Endodermal cell (in vitro differentiated cells): ENCODE measurements at regions not wholly inside any gene's neighbourhood (a gene's known extent, or its start where the extent isn't known, plus 50 kb on each side); places are given as distances from the start of the nearest gene placed in this dataset.

ENCODE experiments used
- DNase-seq: peaks from one replicate; pipeline ENCODE4 v3.0.0-alpha.2; 2017
- H3K27ac ChIP-seq: 2 replicates; pipeline ENCODE4 v1.5.1; 2013; ENCODE audit warnings: mild to moderate bottlenecking, low read depth, low read length, moderate library complexity
- H3K27me3 ChIP-seq: 2 replicates; pipeline ENCODE4 v1.6.1; 2013; ENCODE audit warnings: mild to moderate bottlenecking, low read length, moderate library complexity; ENCODE audit not compliant: insufficient read depth, control insufficient read depth, poor library complexity, severe bottlenecking
- H3K36me3 ChIP-seq: 2 replicates; pipeline ENCODE4 v1.7.0; 2013; ENCODE audit warnings: mild to moderate bottlenecking, low read length, moderate library complexity; ENCODE audit not compliant: control insufficient read depth, insufficient read depth
- H3K4me1 ChIP-seq: one replicate; pipeline ENCODE4 v1.7.0; 2013; ENCODE audit warnings: low read length; ENCODE audit not compliant: control insufficient read depth, insufficient read depth
- H3K4me3 ChIP-seq: 2 replicates; pipeline ENCODE4 v1.5.1; 2013; ENCODE audit warnings: mild to moderate bottlenecking, low read length, moderate library complexity
- H3K9ac ChIP-seq: 2 replicates; pipeline ENCODE4 v1.6.1; 2013; ENCODE audit warnings: mild to moderate bottlenecking, low read length, moderate library complexity; ENCODE audit not compliant: poor library complexity, severe bottlenecking; ENCODE audit errors: extremely low read depth
- H3K9me3 ChIP-seq: 2 replicates; pipeline ENCODE4 v1.6.1; 2013; ENCODE audit warnings: mild to moderate bottlenecking, low read length, moderate library complexity; ENCODE audit not compliant: control insufficient read depth
- H3K27ac Mint-ChIP-seq: 2 replicates; pipeline ENCODE4 v1.8.0; 2020; ENCODE audit warnings: mixed read lengths
- H3K27me3 Mint-ChIP-seq: 2 replicates; pipeline ENCODE4 v1.8.0; 2021; ENCODE audit warnings: mild to moderate bottlenecking, mixed read lengths; ENCODE audit not compliant: insufficient read depth
- H3K36me3 Mint-ChIP-seq: 2 replicates; pipeline ENCODE4 v1.8.0; 2020; ENCODE audit warnings: low read depth, mixed read lengths
- H3K4me1 Mint-ChIP-seq: 2 replicates; pipeline ENCODE4 v1.8.0; 2020; ENCODE audit warnings: mixed read lengths
- H3K4me3 Mint-ChIP-seq: 2 replicates; pipeline ENCODE4 v1.8.0; 2020; ENCODE audit warnings: mild to moderate bottlenecking, moderate library complexity, mixed read lengths
- H3K9me3 Mint-ChIP-seq: 2 replicates; pipeline ENCODE4 v1.8.0; 2020; ENCODE audit warnings: mild to moderate bottlenecking, mixed read lengths
- CTCF ChIP-seq: fragments of 200-600 bp; sonication (generic); conservative IDR thresholded peaks from 2 replicates; pipeline ENCODE4 v1.5.0; 2021; ENCODE audit warnings: antibody characterized with exemption, mild to moderate bottlenecking
- WGBS, 2 experiments: methylation state at CpG; one replicate each; pipeline versions ENCODE4 v1.1.5 to v1.1.7; 2013; ENCODE audit warnings: missing lambda C conversion rate in 2 of 2, mixed read lengths in 1 of 2; ENCODE audit not compliant: insufficient coverage in 1 of 2, insufficient read length in 1 of 2; 5-methylcytosine and 5-hydroxymethylcytosine counted together

GRCh38 chr13:36616706-36617105 lies 57.1 kb upstream of the SERTM1 start:
- Histone ChIP-seq H3K9ac (no peak overlapping the region), H3K36me3 (no peaks in the 10 kb centered on the region), H3K4me3 (no peak overlapping the region), H3K27ac (no peak overlapping the region), H3K27me3 (no peaks in the 10 kb centered on the region), H3K4me1 (no peaks in the 10 kb centered on the region), H3K9me3 (peaks cover 6% of the 10 kb centered on the region)
- Mint-ChIP-seq H3K36me3 (no peaks in the 10 kb centered on the region), H3K9me3 (peaks cover 7% of the 10 kb centered on the region), H3K4me3 (no peak overlapping the region), H3K4me1 (peaks cover 9% of the 10 kb centered on the region), H3K27me3 (no peaks in the 10 kb centered on the region), H3K27ac (no peak overlapping the region)
- TF ChIP-seq CTCF: no peak
- WGBS, 2 experiments: 95 to 100% methylated on average over 1 of the region's 1 CpG
- DNase-seq: no peak

GRCh38 chr13:36619535-36619934 lies 54.3 kb upstream of the SERTM1 start:
- 76% methylated on average over 2 of the region's 3 CpGs; no CpG with 5 or more reads in 1 of the 2 experiments for WGBS, 2 experiments
- H3K4me1 Mint-ChIP-seq: peaks cover 1% of the 10 kb centered on the region
- H3K4me3 Mint-ChIP-seq: no peak overlapping the region
- no peaks in the 10 kb centered on the region for H3K36me3 Mint-ChIP-seq
- Histone ChIP-seq H3K36me3 (no peaks in the 10 kb centered on the region), H3K4me3 (no peak overlapping the region), H3K9me3 (peaks cover 6% of the 10 kb centered on the region), H3K4me1 (no peaks in the 10 kb centered on the region), H3K27ac (no peak overlapping the region), H3K9ac (no peak overlapping the region), H3K27me3 (no peaks in the 10 kb centered on the region)
- peaks cover 7% of the 10 kb centered on the region for H3K9me3 Mint-ChIP-seq
- H3K27ac Mint-ChIP-seq: no peak overlapping the region
- no peak for DNase-seq
- no peaks in the 10 kb centered on the region for H3K27me3 Mint-ChIP-seq
- no peak for TF ChIP-seq CTCF
